H9 (cell line): ENCODE measurements at regions not wholly inside any gene's neighbourhood (a gene's known extent, or its start where the extent isn't known, plus 50 kb on each side); places are given as distances from the start of the nearest gene placed in this dataset.

Source experiments
- DNase-seq: peaks from one replicate; pipeline ENCODE4 v3.0.0-alpha.2; 2017
- H2AFZ ChIP-seq: one replicate; pipeline ENCODE4 v1.6.1; 2013; ENCODE audit warnings: mild to moderate bottlenecking, low read length, control low read depth, moderate library complexity
- H2AK5ac ChIP-seq: 2 replicates; pipeline ENCODE4 v1.6.1; 2013; ENCODE audit warnings: low read length, control low read depth, mixed read lengths; ENCODE audit not compliant: insufficient read length
- H2BK120ac ChIP-seq: one replicate; pipeline ENCODE4 v1.6.1; 2013; ENCODE audit warnings: low read depth, mild to moderate bottlenecking, low read length, control low read depth, inconsistent platforms; ENCODE audit not compliant: poor library complexity, severe bottlenecking
- H2BK12ac ChIP-seq: 2 replicates; pipeline ENCODE4 v1.6.1; 2013; ENCODE audit warnings: low read length, control low read depth, mixed read lengths, low read depth; ENCODE audit not compliant: insufficient read length
- H2BK15ac ChIP-seq: 2 replicates; pipeline ENCODE4 v1.6.1; 2013; ENCODE audit warnings: low read depth, low read length, control low read depth
- H2BK20ac ChIP-seq: one replicate; pipeline ENCODE4 v1.6.1; 2013; ENCODE audit warnings: low read depth, mild to moderate bottlenecking, low read length, control low read depth, inconsistent platforms; ENCODE audit not compliant: poor library complexity, severe bottlenecking
- H2BK5ac ChIP-seq: 2 replicates; pipeline ENCODE4 v1.6.1; 2013; ENCODE audit warnings: low read length, control low read depth, mixed read lengths; ENCODE audit not compliant: insufficient read length
- H3K14ac ChIP-seq: 2 replicates; pipeline ENCODE4 v1.6.1; 2013; ENCODE audit warnings: low read length, control low read depth; ENCODE audit not compliant: insufficient read depth
- H3K18ac ChIP-seq: 2 replicates; pipeline ENCODE4 v1.6.1; 2013; ENCODE audit warnings: low read depth, mild to moderate bottlenecking, mixed read lengths, low read length, control low read depth; ENCODE audit not compliant: insufficient read length
- H3K23ac ChIP-seq: 2 replicates; pipeline ENCODE4 v1.6.1; 2013; ENCODE audit warnings: low read length, control low read depth, mixed read lengths, low read depth; ENCODE audit not compliant: insufficient read length
- H3K23me2 ChIP-seq: 2 replicates; pipeline ENCODE4 v1.6.1; 2013; ENCODE audit warnings: low read depth, mild to moderate bottlenecking, mixed read lengths, low read length, control low read depth; ENCODE audit not compliant: insufficient read length, poor library complexity, severe bottlenecking
- H3K27ac ChIP-seq: 2 replicates; pipeline ENCODE4 v1.5.1; 2013; ENCODE audit warnings: low read length, control low read depth, mixed read lengths, low read depth; ENCODE audit not compliant: insufficient read length
- H3K27me3 ChIP-seq: 2 replicates; pipeline ENCODE4 v1.6.1; 2013; ENCODE audit warnings: low read length, control low read depth, inconsistent platforms; ENCODE audit not compliant: insufficient read depth
- H3K4ac ChIP-seq: 2 replicates; pipeline ENCODE4 v1.6.1; 2013; ENCODE audit warnings: low read depth, mild to moderate bottlenecking, control low read depth, inconsistent platforms, low read length, moderate library complexity
- H3K4me1 ChIP-seq: 2 replicates; pipeline ENCODE4 v1.6.1; 2013; ENCODE audit warnings: low read length, control low read depth, inconsistent platforms; ENCODE audit not compliant: insufficient read depth
- H3K4me2 ChIP-seq: 2 replicates; pipeline ENCODE4 v1.6.1; 2013; ENCODE audit warnings: low read length, control low read depth, mixed read lengths; ENCODE audit not compliant: insufficient read length, insufficient read depth
- H3K56ac ChIP-seq: 2 replicates; pipeline ENCODE4 v1.6.1; 2013; ENCODE audit warnings: low read depth, mild to moderate bottlenecking, mixed read lengths, low read length, control low read depth; ENCODE audit not compliant: insufficient read length
- H3K79me1 ChIP-seq: 2 replicates; pipeline ENCODE4 v1.6.1; 2013; ENCODE audit warnings: low read depth, mild to moderate bottlenecking, moderate library complexity, low read length, control low read depth, inconsistent platforms; ENCODE audit not compliant: insufficient read depth, poor library complexity, severe bottlenecking
- H3K79me2 ChIP-seq: 2 replicates; pipeline ENCODE4 v1.6.1; 2013; ENCODE audit warnings: low read length, control low read depth, inconsistent platforms; ENCODE audit not compliant: insufficient read depth
- H3K9ac ChIP-seq: 2 replicates; pipeline ENCODE4 v1.6.1; 2013; ENCODE audit warnings: low read length, control low read depth, mixed read lengths; ENCODE audit not compliant: insufficient read length; ENCODE audit errors: extremely low read depth
- H3K9me3 ChIP-seq: one replicate; pipeline ENCODE4 v1.6.1; 2013; ENCODE audit warnings: low read depth, low read length, inconsistent platforms; ENCODE audit not compliant: control insufficient read depth
- H3T11ph ChIP-seq: one replicate; pipeline ENCODE4 v1.6.1; 2013; ENCODE audit warnings: mild to moderate bottlenecking, low read length, control low read depth, inconsistent platforms
- H4K20me1 ChIP-seq: one replicate; pipeline ENCODE4 v1.6.1; 2013; ENCODE audit not compliant: control insufficient read depth, insufficient read length, insufficient read depth
- H4K5ac ChIP-seq: 2 replicates; pipeline ENCODE4 v1.6.1; 2013; ENCODE audit warnings: low read depth, mild to moderate bottlenecking, mixed read lengths, low read length, control low read depth; ENCODE audit not compliant: insufficient read length
- H4K8ac ChIP-seq: replicated peaks from 2 replicates; pipeline ENCODE4 v1.6.1; 2013; ENCODE audit warnings: low read length, control low read depth, mixed read lengths, low read depth; ENCODE audit not compliant: insufficient read length
- H4K91ac ChIP-seq: 2 replicates; pipeline ENCODE4 v1.6.1; 2013; ENCODE audit warnings: low read depth, mild to moderate bottlenecking, moderate library complexity, mixed read lengths, low read length, control low read depth; ENCODE audit not compliant: insufficient read length
- H3K27ac Mint-ChIP-seq, 3 experiments: 2 replicates in 2 of 3; 3 replicates in 1 of 3; pipeline ENCODE4 v1.8.0; 2020 to 2021; ENCODE audit warnings: mixed read lengths in 3 of 3, mild to moderate bottlenecking in 1 of 3, moderate library complexity in 1 of 3
- H3K27me3 Mint-ChIP-seq: 2 replicates; pipeline ENCODE4 v1.8.0; 2021; ENCODE audit warnings: low read depth, mild to moderate bottlenecking, moderate library complexity, mixed read lengths
- H3K36me3 Mint-ChIP-seq, 3 experiments: 2 replicates in 2 of 3; 3 replicates in 1 of 3; pipeline ENCODE4 v1.8.0; 2020 to 2021; ENCODE audit warnings: low read depth in 3 of 3, mixed read lengths in 3 of 3; ENCODE audit not compliant: insufficient read depth in 1 of 3
- H3K4me1 Mint-ChIP-seq, 2 experiments: 2 replicates each; pipeline ENCODE4 v1.8.0; 2020; ENCODE audit warnings: mixed read lengths in 2 of 2
- H3K4me3 Mint-ChIP-seq, 2 experiments: 2 replicates in 1 of 2; 3 replicates in 1 of 2; pipeline ENCODE4 v1.8.0; 2020 to 2021; ENCODE audit warnings: mild to moderate bottlenecking in 2 of 2, mixed read lengths in 2 of 2, moderate library complexity in 1 of 2
- H3K9me3 Mint-ChIP-seq, 2 experiments: 2 replicates in 1 of 2; 3 replicates in 1 of 2; pipeline ENCODE4 v1.8.0; 2020; ENCODE audit warnings: mild to moderate bottlenecking in 2 of 2, mixed read lengths in 2 of 2, moderate library complexity in 1 of 2
- CTCF ChIP-seq: fragments of 200-600 bp; sonication (generic); conservative IDR thresholded peaks from 3 replicates; pipeline ENCODE4 v1.8.0; 2021; ENCODE audit warnings: antibody characterized with exemption, mild to moderate bottlenecking
- WGBS: extraction: QIAGEN DNeasy Blood & Tissue Kit; methylation state at CpG from one replicate; pipeline ENCODE4 v1.1.7; 2013; ENCODE audit warnings: missing lambda C conversion rate, low lambda C conversion rate, mixed read lengths; ENCODE audit not compliant: insufficient read length; ENCODE audit errors: extremely low coverage; 5-methylcytosine and 5-hydroxymethylcytosine counted together

GRCh38 chr2:228409493-228409892 is 228.0 kb upstream of the SPHKAP start:
- Histone ChIP-seq H3K14ac (no peak overlapping the region), H3K9ac (no peak overlapping the region), H3K4me2 (no peak overlapping the region), H3K23ac (no peak overlapping the region), H2BK12ac (no peak overlapping the region), H2AFZ (no peak overlapping the region), H2AK5ac (no peak overlapping the region), H3K79me1 (no peaks in the 10 kb centered on the region), H4K5ac (no peak overlapping the region), H3K4me1 (no peaks in the 10 kb centered on the region), H4K91ac (no peak overlapping the region), H4K20me1 (no peaks in the 10 kb centered on the region), H3K18ac (no peak overlapping the region), H2BK120ac (no peak overlapping the region), H3K9me3 (no peaks in the 10 kb centered on the region), H2BK5ac (no peak overlapping the region), H4K8ac (no peak overlapping the region), H3K23me2 (no peaks in the 10 kb centered on the region), H3T11ph (no peak overlapping the region), H2BK15ac (no peak overlapping the region), H3K56ac (no peak overlapping the region), H3K79me2 (no peaks in the 10 kb centered on the region), H2BK20ac (no peak overlapping the region), H3K27ac (no peak overlapping the region), H3K27me3 (no peaks in the 10 kb centered on the region), H3K4ac (no peak overlapping the region)
- DNase-seq: no peak
- Mint-ChIP-seq H3K27ac (no peak overlapping the region), H3K27me3 (no peaks in the 10 kb centered on the region), H3K36me3 (peaks cover 0 to 5% (median 0%) of the 10 kb centered on the region in 3 experiments; a peak in 2 of 7 replicates), H3K4me3 (no peak overlapping the region), H3K4me1 (no peaks in the 10 kb centered on the region), H3K9me3 (peaks cover 0 to 3% of the 10 kb centered on the region in 2 experiments; a peak in 2 of 5 replicates)
- TF ChIP-seq CTCF: no peak
- no CpG with 5 or more reads among the region's 1 CpG for WGBS
